Fibroblast of skin of abdomen (primary cell): ENCODE measurements at regions not wholly inside any gene's neighbourhood (a gene's known extent, or its start where the extent isn't known, plus 50 kb on each side); places are given as distances from the start of the nearest gene placed in this dataset.
A peak's percentile ranks its signal among the peaks of the same experiment; 100 is the strongest.

Source experiments
- DNase-seq: peaks from one replicate; pipeline ENCODE4 v3.0.0-alpha.2; 2013

GRCh38 chr4:146577111-146577510 lies 55.4 kb upstream of the SLC10A7 start:
- DNase-seq = peak; percentile 9

GRCh38 chr4:146582864-146583263 lies 55.8 kb upstream of the POU4F2 start:
- DNase-seq = no peak

GRCh38 chr4:146585761-146586333 lies 52.8 kb upstream of the POU4F2 start:
- peak; percentile 58 for DNase-seq
